ENCODE measurements at regions not wholly inside any gene's neighbourhood (a gene's known extent, or its start where the extent isn't known, plus 50 kb on each side); places are given as distances from the start of the nearest gene placed in this dataset.
"Not testable (repeated sequence)": the region's sequence is repeated elsewhere in the genome, so short reads cannot be mapped to it uniquely, and the experiment has no call there.

GRCh38 chr4:173468314-173468713 is 61.7 kb downstream of the HAND2 start:
- no peak for TF ChIP-seq ZNF70 (CRISPR knock-in tag; IDR thresholded peaks at IDR 0.05)
- no peak for ATAC-seq

GRCh38 chr4:173466101-173466500 is 63.9 kb downstream of the HAND2 start:
- peak; percentile 71 for ATAC-seq
- TF ChIP-seq ISL1 (CRISPR knock-in tag; IDR thresholded peaks at IDR 0.05) (peak; percentile 50), ZNF565 (CRISPR knock-in tag; conservative IDR thresholded peaks at IDR 0.05; ENCODE audit: low read depth) (no peak)

DNA sequence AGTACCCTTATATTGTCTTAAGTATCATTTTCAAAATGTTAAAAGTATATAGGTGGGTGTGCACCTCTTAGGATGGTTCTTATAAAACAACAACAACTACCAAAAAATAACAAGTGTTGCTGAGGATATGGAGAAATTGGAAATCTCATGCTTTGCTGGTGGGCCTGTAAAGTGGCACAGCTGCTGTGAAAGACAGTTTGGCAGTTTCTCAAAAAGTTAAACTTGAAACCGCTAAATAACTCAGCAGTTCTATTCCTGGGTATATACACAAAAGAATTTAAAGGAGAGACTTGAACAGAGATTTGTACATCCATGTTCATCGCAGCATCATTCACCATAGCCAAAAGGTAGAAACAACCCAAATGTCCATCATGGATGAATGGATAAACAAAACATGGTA is 65.5 kb downstream of the HAND2 start:
- ATAC-seq, result no peak
- TF ChIP-seq, protein P1, sequence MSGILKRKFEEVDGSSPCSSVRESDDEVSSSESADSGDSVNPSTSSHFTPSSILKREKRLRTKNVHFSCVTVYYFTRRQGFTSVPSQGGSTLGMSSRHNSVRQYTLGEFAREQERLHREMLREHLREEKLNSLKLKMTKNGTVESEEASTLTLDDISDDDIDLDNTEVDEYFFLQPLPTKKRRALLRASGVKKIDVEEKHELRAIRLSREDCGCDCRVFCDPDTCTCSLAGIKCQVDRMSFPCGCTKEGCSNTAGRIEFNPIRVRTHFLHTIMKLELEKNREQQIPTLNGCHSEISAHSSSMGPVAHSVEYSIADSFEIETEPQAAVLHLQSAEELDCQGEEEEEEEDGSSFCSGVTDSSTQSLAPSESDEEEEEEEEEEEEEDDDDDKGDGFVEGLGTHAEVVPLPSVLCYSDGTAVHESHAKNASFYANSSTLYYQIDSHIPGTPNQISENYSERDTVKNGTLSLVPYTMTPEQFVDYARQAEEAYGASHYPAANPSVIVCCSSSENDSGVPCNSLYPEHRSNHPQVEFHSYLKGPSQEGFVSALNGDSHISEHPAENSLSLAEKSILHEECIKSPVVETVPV (CRISPR knock-in tag; IDR thresholded peaks at IDR 0.05), result no peak
- no peak for TF ChIP-seq ZFP30 (CRISPR knock-in tag; IDR thresholded peaks at IDR 0.05)
- TF ChIP-seq PATZ1 (CRISPR knock-in tag; IDR thresholded peaks at IDR 0.05; ENCODE audit: borderline replicate concordance), result no peak
- no peak for TF ChIP-seq ZC3H10 (CRISPR knock-in tag; IDR thresholded peaks at IDR 0.05)
- no peak for TF ChIP-seq ZNF70 (CRISPR knock-in tag; IDR thresholded peaks at IDR 0.05)

GRCh38 chr4:173463816-173464215 is 64.9 kb upstream of the SCRG1 start:
- no peak for TF ChIP-seq ZC3H10 (CRISPR knock-in tag; IDR thresholded peaks at IDR 0.05)
- no peak for ATAC-seq

DNA sequence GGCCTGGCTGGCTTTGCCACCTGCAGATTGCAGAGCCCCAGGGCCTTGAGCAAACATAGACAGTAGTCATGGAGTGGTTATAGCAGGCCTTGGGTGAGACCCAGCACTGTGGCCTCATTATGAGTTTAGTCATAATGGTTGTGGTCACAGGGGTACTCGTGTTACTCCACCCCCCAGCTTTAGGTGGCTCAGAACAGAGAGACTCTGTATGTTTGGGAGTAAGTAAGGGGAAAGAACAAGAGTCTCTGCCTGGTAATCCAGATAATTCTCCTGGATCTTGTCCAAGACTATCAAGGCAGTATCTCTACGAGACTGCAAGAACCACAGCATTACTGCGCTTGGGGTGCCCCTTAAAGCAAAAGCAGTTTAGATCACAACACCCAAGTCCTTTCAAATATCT is 62.3 kb upstream of the SCRG1 start:
- ATAC-seq, result no peak
- no peak for TF ChIP-seq SNAI2 (CRISPR knock-in tag; IDR thresholded peaks at IDR 0.05)

DNA sequence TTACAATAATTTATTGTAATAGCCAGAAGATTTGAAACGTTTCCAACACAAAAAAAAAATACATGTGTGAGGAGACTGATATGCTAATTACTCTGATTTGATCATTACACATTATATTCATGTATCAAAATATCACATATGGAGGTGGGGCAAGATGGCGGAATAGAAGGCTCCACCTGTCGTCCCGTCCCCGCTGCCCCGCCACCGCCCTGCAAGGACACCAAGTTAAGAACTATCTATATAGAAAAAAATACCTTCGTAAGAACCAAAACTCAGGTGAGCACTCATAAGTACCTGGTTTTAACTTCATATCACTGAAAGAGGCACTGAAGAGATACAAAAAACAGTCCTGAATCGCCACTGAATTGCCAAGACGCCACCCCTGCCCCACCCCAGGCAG is 60.9 kb upstream of the SCRG1 start:
- no peak for ATAC-seq
- TF ChIP-seq ZNF565 (CRISPR knock-in tag; conservative IDR thresholded peaks at IDR 0.05; ENCODE audit: low read depth), result no peak
- TF ChIP-seq GLIS3 (CRISPR knock-in tag; IDR thresholded peaks at IDR 0.05), result no peak
- TF ChIP-seq TOX (CRISPR knock-in tag; IDR thresholded peaks at IDR 0.05; ENCODE audit: borderline replicate concordance), result no peak
- no peak for TF ChIP-seq RARB (CRISPR knock-in tag; IDR thresholded peaks at IDR 0.05)
- no peak for TF ChIP-seq SNAI2 (CRISPR knock-in tag; IDR thresholded peaks at IDR 0.05)
- TF ChIP-seq PPARA (CRISPR knock-in tag; IDR thresholded peaks at IDR 0.05; ENCODE audit: borderline replicate concordance), result no peak
- TF ChIP-seq, protein P2, sequence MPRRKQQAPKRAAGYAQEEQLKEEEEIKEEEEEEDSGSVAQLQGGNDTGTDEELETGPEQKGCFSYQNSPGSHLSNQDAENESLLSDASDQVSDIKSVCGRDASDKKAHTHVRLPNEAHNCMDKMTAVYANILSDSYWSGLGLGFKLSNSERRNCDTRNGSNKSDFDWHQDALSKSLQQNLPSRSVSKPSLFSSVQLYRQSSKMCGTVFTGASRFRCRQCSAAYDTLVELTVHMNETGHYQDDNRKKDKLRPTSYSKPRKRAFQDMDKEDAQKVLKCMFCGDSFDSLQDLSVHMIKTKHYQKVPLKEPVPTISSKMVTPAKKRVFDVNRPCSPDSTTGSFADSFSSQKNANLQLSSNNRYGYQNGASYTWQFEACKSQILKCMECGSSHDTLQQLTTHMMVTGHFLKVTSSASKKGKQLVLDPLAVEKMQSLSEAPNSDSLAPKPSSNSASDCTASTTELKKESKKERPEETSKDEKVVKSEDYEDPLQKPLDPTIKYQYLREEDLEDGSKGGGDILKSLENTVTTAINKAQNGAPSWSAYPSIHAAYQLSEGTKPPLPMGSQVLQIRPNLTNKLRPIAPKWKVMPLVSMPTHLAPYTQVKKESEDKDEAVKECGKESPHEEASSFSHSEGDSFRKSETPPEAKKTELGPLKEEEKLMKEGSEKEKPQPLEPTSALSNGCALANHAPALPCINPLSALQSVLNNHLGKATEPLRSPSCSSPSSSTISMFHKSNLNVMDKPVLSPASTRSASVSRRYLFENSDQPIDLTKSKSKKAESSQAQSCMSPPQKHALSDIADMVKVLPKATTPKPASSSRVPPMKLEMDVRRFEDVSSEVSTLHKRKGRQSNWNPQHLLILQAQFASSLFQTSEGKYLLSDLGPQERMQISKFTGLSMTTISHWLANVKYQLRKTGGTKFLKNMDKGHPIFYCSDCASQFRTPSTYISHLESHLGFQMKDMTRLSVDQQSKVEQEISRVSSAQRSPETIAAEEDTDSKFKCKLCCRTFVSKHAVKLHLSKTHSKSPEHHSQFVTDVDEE (CRISPR knock-in tag; IDR thresholded peaks at IDR 0.05), result no peak
- TF ChIP-seq ARNTL (CRISPR knock-in tag; IDR thresholded peaks at IDR 0.05; ENCODE audit: borderline replicate concordance, low read depth), result no peak
- TF ChIP-seq PATZ1 (CRISPR knock-in tag; IDR thresholded peaks at IDR 0.05; ENCODE audit: borderline replicate concordance), result no peak
- TF ChIP-seq BACH2 (CRISPR knock-in tag; IDR thresholded peaks at IDR 0.05; ENCODE audit: borderline replicate concordance), result no peak
- TF ChIP-seq ZNF70 (CRISPR knock-in tag; IDR thresholded peaks at IDR 0.05), result no peak

- no peak for ATAC-seq
- TF ChIP-seq ISL1 (CRISPR knock-in tag; IDR thresholded peaks at IDR 0.05) (no peak), ZNF70 (CRISPR knock-in tag; IDR thresholded peaks at IDR 0.05) (no peak), TOX (CRISPR knock-in tag; IDR thresholded peaks at IDR 0.05; ENCODE audit: borderline replicate concordance) (no peak), BACH2 (CRISPR knock-in tag; IDR thresholded peaks at IDR 0.05; ENCODE audit: borderline replicate concordance) (no peak)
- TF ChIP-seq, protein P3, sequence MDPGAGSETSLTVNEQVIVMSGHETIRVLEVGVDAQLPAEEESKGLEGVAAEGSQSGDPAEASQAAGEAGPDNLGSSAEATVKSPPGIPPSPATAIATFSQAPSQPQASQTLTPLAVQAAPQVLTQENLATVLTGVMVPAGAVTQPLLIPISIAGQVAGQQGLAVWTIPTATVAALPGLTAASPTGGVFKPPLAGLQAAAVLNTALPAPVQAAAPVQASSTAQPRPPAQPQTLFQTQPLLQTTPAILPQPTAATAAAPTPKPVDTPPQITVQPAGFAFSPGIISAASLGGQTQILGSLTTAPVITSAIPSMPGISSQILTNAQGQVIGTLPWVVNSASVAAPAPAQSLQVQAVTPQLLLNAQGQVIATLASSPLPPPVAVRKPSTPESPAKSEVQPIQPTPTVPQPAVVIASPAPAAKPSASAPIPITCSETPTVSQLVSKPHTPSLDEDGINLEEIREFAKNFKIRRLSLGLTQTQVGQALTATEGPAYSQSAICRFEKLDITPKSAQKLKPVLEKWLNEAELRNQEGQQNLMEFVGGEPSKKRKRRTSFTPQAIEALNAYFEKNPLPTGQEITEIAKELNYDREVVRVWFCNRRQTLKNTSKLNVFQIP (CRISPR knock-in tag; IDR thresholded peaks at IDR 0.05; ENCODE audit: borderline replicate concordance, low read depth), result no peak
These were observed 59.0 kb upstream of the SCRG1 start for GRCh38 chr4:173457893-173458292.

GRCh38 chr4:173451435-173451834 is 52.5 kb upstream of the SCRG1 start:
- not testable (repeated sequence) for ATAC-seq

All from SK-N-SH treated with all-trans-retinoic acid at 6 μM for 48 hours (cell line).